LNCaP clone FGC (cell line): ENCODE measurements at regions not wholly inside any gene's neighbourhood (a gene's known extent, or its start where the extent isn't known, plus 50 kb on each side); places are given as distances from the start of the nearest gene placed in this dataset.

Experiments
- DNase-seq: peaks from one replicate; pipeline ENCODE4 v3.0.0-alpha.2; 2011; ENCODE audit warnings: low read depth
- H3K4me3 ChIP-seq: 2 replicates; pipeline ENCODE4 v1.5.1; 2011; ENCODE audit warnings: mild to moderate bottlenecking, low read depth, low read length, control low read depth
- CTCF ChIP-seq: IDR thresholded peaks from 2 replicates; pipeline ENCODE4 v1.5.1; 2012; ENCODE audit warnings: mild to moderate bottlenecking; ENCODE audit not compliant: control insufficient read depth, insufficient read depth; ENCODE audit errors: extremely low read depth

- no peak overlapping the region for H3K4me3 ChIP-seq
- DNase-seq = no peak
These were observed 84.6 kb downstream of the GP2 start for GRCh38 chr16:20242568-20243255.

DNA sequence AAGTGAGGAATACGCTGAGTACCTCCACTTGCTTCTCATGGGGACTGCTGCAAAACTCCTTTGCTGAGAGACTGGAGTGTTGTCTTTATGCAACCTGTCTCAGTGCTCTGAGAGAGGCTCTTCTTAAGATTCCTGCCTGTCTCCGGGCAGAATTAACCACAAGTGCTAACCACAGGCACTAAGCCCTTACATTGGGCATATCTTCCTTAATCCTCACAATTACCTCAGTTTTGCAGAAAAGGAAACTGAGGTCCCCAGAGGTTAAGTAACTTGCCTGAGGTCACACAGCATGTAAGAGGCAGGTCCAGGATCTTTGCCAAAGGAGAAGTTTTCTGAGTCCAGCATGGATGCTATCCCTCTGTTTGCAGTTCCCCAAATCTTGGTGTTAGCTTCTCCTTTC lies 86.0 kb downstream of the GP2 start:
- no peak for DNase-seq
- TF ChIP-seq CTCF = no peak
- H3K4me3 ChIP-seq = no peak overlapping the region

More at GRCh38 chr16:20242568-20243255, 84.6 kb downstream of the GP2 start:
- TF ChIP-seq CTCF = no peak

DNA sequence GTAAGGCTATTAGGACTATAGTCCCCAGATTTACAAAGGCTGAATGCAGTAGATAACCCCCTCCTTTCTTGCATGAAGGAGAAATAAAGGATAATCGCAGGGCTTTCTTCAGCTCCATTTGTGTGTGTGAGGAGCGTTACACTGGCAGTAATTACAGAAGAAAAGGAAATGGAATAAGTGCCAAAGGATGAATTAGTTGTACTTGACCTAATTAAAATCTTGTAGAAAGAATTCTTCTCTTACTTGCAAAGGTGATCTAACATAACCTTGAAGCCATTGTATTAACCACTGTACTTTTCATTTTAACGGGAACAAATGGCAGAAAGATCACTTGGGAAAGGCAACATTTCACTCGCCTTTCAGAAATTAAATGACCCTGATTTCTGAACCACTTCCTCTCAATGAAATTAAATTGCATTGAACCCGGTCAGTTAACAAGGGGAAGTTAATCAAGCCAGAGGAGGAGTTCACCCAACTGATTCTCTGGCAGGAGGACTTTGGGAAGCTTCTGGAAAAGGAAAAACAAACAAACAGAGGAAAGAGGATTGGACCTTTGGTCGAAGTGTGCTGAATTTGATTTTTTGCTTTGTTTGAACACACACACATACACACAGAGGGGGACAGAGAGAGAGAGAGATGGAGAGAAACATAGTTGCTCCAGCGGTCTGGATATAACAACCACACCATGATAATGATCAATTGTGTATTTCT lies 90.6 kb downstream of the GP2 start:
- no peak for DNase-seq
- TF ChIP-seq CTCF = no peak
- H3K4me3 ChIP-seq = no peak overlapping the region

DNA sequence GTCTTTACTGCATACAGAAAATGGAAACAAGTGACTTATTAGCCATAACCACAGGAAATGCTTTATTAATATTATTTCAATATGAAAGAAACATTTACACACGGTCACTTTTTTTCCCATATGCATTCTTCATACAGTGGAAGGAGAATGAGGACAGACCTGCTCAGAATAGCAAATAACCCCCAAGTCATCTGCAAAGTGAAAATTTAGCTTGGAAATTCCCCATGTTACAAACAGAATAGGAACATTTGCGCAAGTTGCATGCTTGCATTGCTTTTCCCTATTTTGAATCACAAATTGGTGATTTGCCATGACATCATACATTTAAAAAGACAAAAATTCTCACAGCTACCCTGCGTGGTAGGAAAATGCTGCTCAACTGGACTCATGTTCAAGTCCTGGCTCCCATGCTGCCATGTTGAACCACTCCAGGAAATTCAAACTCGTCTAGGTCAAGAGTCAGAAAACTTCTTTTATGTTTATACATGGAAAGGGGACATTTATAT lies 102.0 kb downstream of the GP2 start:
- no peak for TF ChIP-seq CTCF
- H3K4me3 ChIP-seq = no peak overlapping the region
- DNase-seq = no peak

GRCh38 chr16:20221208-20221607 lies 106.1 kb downstream of the GP2 start:
- DNase-seq = no peak
- no peak overlapping the region for H3K4me3 ChIP-seq
- no peak for TF ChIP-seq CTCF

DNA sequence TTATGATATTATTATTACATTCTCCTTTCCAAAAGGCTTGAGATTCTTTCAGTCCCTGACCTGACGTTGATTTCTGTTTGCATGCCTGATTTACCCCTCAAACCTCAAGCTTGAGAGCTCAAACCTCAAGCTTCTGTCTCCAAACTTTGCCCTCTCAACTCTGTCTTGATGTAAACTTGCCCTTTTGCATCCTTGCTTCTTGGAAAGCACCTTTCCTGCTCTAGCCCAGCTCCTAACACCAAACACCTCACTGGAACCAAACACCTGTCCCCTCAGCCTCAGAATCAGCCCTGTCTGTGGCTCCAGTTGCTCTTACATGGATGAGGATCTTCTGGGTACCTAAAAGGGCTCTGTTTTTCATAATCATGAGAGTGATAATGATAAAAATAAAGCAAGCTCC lies 109.2 kb downstream of the GP2 start:
- no peak for DNase-seq
- H3K4me3 ChIP-seq = no peak overlapping the region
- TF ChIP-seq CTCF = no peak
